ENCODE measurements at regions not wholly inside any gene's neighbourhood (a gene's known extent, or its start where the extent isn't known, plus 50 kb on each side); places are given as distances from the start of the nearest gene placed in this dataset.

- Histone ChIP-seq H3K9me3 (replicated peaks; ENCODE audit: low read length) (no peaks in the 10 kb centered on the region), H3K4me3 (ENCODE audit: low read length) (no peak overlapping the region)
These were observed 432.0 kb downstream of the CCDC85A start for GRCh38 chr2:56615760-56616159.

GRCh38 chr2:56624181-56624580, 440.4 kb downstream of the CCDC85A start:
- no peak overlapping the region for H3K4me2 ChIP-seq (ENCODE audit: low read length)
- no peaks in the 10 kb centered on the region for H3K9me3 ChIP-seq (replicated peaks; ENCODE audit: low read length)
- no peaks in the 10 kb centered on the region for H3K36me3 ChIP-seq (ENCODE audit: insufficient read depth, low read length)
- no peak overlapping the region for H3K9ac ChIP-seq (ENCODE audit: low read depth, low read length)
- H3K4me1 ChIP-seq (ENCODE audit: control insufficient read depth, insufficient read depth, low read length): no peaks in the 10 kb centered on the region
- no peaks in the 10 kb centered on the region for H3K27me3 ChIP-seq (ENCODE audit: control insufficient read depth, insufficient read depth, low read length)
- no peak overlapping the region for H3K4me3 ChIP-seq (ENCODE audit: low read length)

More at GRCh38 chr2:56615760-56616159, 432.0 kb downstream of the CCDC85A start:
- Histone ChIP-seq H3K4me2 (ENCODE audit: low read length) (no peak overlapping the region), H3K4me1 (ENCODE audit: control insufficient read depth, insufficient read depth, low read length) (peaks cover 10% of the 10 kb centered on the region), H3K36me3 (ENCODE audit: insufficient read depth, low read length) (no peaks in the 10 kb centered on the region), H3K9ac (ENCODE audit: low read depth, low read length) (no peak overlapping the region), H3K27me3 (ENCODE audit: control insufficient read depth, insufficient read depth, low read length) (no peaks in the 10 kb centered on the region)

- no peak overlapping the region for H3K4me3 ChIP-seq (ENCODE audit: low read length)
- no peak overlapping the region for H3K9ac ChIP-seq (ENCODE audit: low read depth, low read length)
- H3K9me3 ChIP-seq (replicated peaks; ENCODE audit: low read length): no peaks in the 10 kb centered on the region
- no peaks in the 10 kb centered on the region for H3K4me1 ChIP-seq (ENCODE audit: control insufficient read depth, insufficient read depth, low read length)
- H3K27me3 ChIP-seq (ENCODE audit: control insufficient read depth, insufficient read depth, low read length): no peaks in the 10 kb centered on the region
- no peaks in the 10 kb centered on the region for H3K36me3 ChIP-seq (ENCODE audit: insufficient read depth, low read length)
- H3K4me2 ChIP-seq (ENCODE audit: low read length): no peak overlapping the region
These were observed 443.1 kb downstream of the CCDC85A start for GRCh38 chr2:56626927-56627326.

GRCh38 chr2:56630286-56630685, 446.5 kb downstream of the CCDC85A start:
- no peak overlapping the region for H3K4me2 ChIP-seq (ENCODE audit: low read length)
- no peaks in the 10 kb centered on the region for H3K27me3 ChIP-seq (ENCODE audit: control insufficient read depth, insufficient read depth, low read length)
- no peaks in the 10 kb centered on the region for H3K4me1 ChIP-seq (ENCODE audit: control insufficient read depth, insufficient read depth, low read length)
- H3K9me3 ChIP-seq (replicated peaks; ENCODE audit: low read length): no peaks in the 10 kb centered on the region
- no peak overlapping the region for H3K9ac ChIP-seq (ENCODE audit: low read depth, low read length)
- no peak overlapping the region for H3K4me3 ChIP-seq (ENCODE audit: low read length)
- H3K36me3 ChIP-seq (ENCODE audit: insufficient read depth, low read length): no peaks in the 10 kb centered on the region

GRCh38 chr2:56647997-56648396, 464.2 kb downstream of the CCDC85A start:
- Histone ChIP-seq H3K27me3 (ENCODE audit: control insufficient read depth, insufficient read depth, low read length) (no peaks in the 10 kb centered on the region), H3K9me3 (replicated peaks; ENCODE audit: low read length) (no peaks in the 10 kb centered on the region), H3K36me3 (ENCODE audit: insufficient read depth, low read length) (no peaks in the 10 kb centered on the region), H3K9ac (ENCODE audit: low read depth, low read length) (no peak overlapping the region), H3K4me2 (ENCODE audit: low read length) (no peak overlapping the region), H3K4me3 (ENCODE audit: low read length) (no peak overlapping the region), H3K4me1 (ENCODE audit: control insufficient read depth, insufficient read depth, low read length) (no peaks in the 10 kb centered on the region)

- Histone ChIP-seq H3K4me2 (ENCODE audit: low read length) (no peak overlapping the region), H3K27me3 (ENCODE audit: control insufficient read depth, insufficient read depth, low read length) (no peaks in the 10 kb centered on the region), H3K36me3 (ENCODE audit: insufficient read depth, low read length) (no peaks in the 10 kb centered on the region), H3K4me3 (ENCODE audit: low read length) (no peak overlapping the region), H3K4me1 (ENCODE audit: control insufficient read depth, insufficient read depth, low read length) (no peaks in the 10 kb centered on the region), H3K9ac (ENCODE audit: low read depth, low read length) (no peak overlapping the region), H3K9me3 (replicated peaks; ENCODE audit: low read length) (no peaks in the 10 kb centered on the region)
These were observed 465.0 kb downstream of the CCDC85A start for GRCh38 chr2:56648802-56649201.

- Histone ChIP-seq H3K4me2 (ENCODE audit: low read length) (no peak overlapping the region), H3K9me3 (replicated peaks; ENCODE audit: low read length) (no peaks in the 10 kb centered on the region), H3K36me3 (ENCODE audit: insufficient read depth, low read length) (no peaks in the 10 kb centered on the region), H3K4me1 (ENCODE audit: control insufficient read depth, insufficient read depth, low read length) (no peaks in the 10 kb centered on the region), H3K4me3 (ENCODE audit: low read length) (no peak overlapping the region), H3K27me3 (ENCODE audit: control insufficient read depth, insufficient read depth, low read length) (no peaks in the 10 kb centered on the region), H3K9ac (ENCODE audit: low read depth, low read length) (no peak overlapping the region)
These were observed 471.1 kb downstream of the CCDC85A start for GRCh38 chr2:56654936-56655335.

- no peak overlapping the region for H3K4me3 ChIP-seq (ENCODE audit: low read length)
- no peak overlapping the region for H3K4me2 ChIP-seq (ENCODE audit: low read length)
- no peaks in the 10 kb centered on the region for H3K4me1 ChIP-seq (ENCODE audit: control insufficient read depth, insufficient read depth, low read length)
- no peaks in the 10 kb centered on the region for H3K27me3 ChIP-seq (ENCODE audit: control insufficient read depth, insufficient read depth, low read length)
- no peak overlapping the region for H3K9ac ChIP-seq (ENCODE audit: low read depth, low read length)
- H3K36me3 ChIP-seq (ENCODE audit: insufficient read depth, low read length): no peaks in the 10 kb centered on the region
- no peaks in the 10 kb centered on the region for H3K9me3 ChIP-seq (replicated peaks; ENCODE audit: low read length)
These were observed 473.0 kb downstream of the CCDC85A start for GRCh38 chr2:56656826-56657225.

GRCh38 chr2:56666777-56667176, 483.0 kb downstream of the CCDC85A start:
- no peaks in the 10 kb centered on the region for H3K9me3 ChIP-seq (replicated peaks; ENCODE audit: low read length)

GRCh38 chr2:56671973-56672569, 488.3 kb downstream of the CCDC85A start:
- H3K9me3 ChIP-seq (replicated peaks; ENCODE audit: low read length): peaks cover 15% of the 10 kb centered on the region

More at GRCh38 chr2:56666777-56667176, 483.0 kb downstream of the CCDC85A start:
- Histone ChIP-seq H3K4me1 (ENCODE audit: control insufficient read depth, insufficient read depth, low read length) (peaks cover 5% of the 10 kb centered on the region), H3K36me3 (ENCODE audit: insufficient read depth, low read length) (no peaks in the 10 kb centered on the region), H3K4me3 (ENCODE audit: low read length) (no peak overlapping the region), H3K4me2 (ENCODE audit: low read length) (no peak overlapping the region), H3K9ac (ENCODE audit: low read depth, low read length) (no peak overlapping the region), H3K27me3 (ENCODE audit: control insufficient read depth, insufficient read depth, low read length) (no peaks in the 10 kb centered on the region)

GRCh38 chr2:56674084-56674483, 490.3 kb downstream of the CCDC85A start:
- Histone ChIP-seq H3K4me2 (ENCODE audit: low read length) (no peak overlapping the region), H3K36me3 (ENCODE audit: insufficient read depth, low read length) (no peaks in the 10 kb centered on the region), H3K9me3 (replicated peaks; ENCODE audit: low read length) (peaks cover 15% of the 10 kb centered on the region), H3K4me3 (ENCODE audit: low read length) (no peak overlapping the region), H3K27me3 (ENCODE audit: control insufficient read depth, insufficient read depth, low read length) (no peaks in the 10 kb centered on the region), H3K9ac (ENCODE audit: low read depth, low read length) (no peak overlapping the region), H3K4me1 (ENCODE audit: control insufficient read depth, insufficient read depth, low read length) (no peaks in the 10 kb centered on the region)

More at GRCh38 chr2:56671973-56672569, 488.3 kb downstream of the CCDC85A start:
- no peak overlapping the region for H3K9ac ChIP-seq (ENCODE audit: low read depth, low read length)
- no peaks in the 10 kb centered on the region for H3K36me3 ChIP-seq (ENCODE audit: insufficient read depth, low read length)
- H3K4me3 ChIP-seq (ENCODE audit: low read length): no peak overlapping the region
- H3K27me3 ChIP-seq (ENCODE audit: control insufficient read depth, insufficient read depth, low read length): no peaks in the 10 kb centered on the region
- no peak overlapping the region for H3K4me2 ChIP-seq (ENCODE audit: low read length)
- no peaks in the 10 kb centered on the region for H3K4me1 ChIP-seq (ENCODE audit: control insufficient read depth, insufficient read depth, low read length)

- Histone ChIP-seq H3K27me3 (ENCODE audit: control insufficient read depth, insufficient read depth, low read length) (no peaks in the 10 kb centered on the region), H3K36me3 (ENCODE audit: insufficient read depth, low read length) (no peaks in the 10 kb centered on the region), H3K9ac (ENCODE audit: low read depth, low read length) (no peak overlapping the region), H3K4me3 (ENCODE audit: low read length) (no peak overlapping the region), H3K9me3 (replicated peaks; ENCODE audit: low read length) (peaks cover 15% of the 10 kb centered on the region), H3K4me2 (ENCODE audit: low read length) (no peak overlapping the region), H3K4me1 (ENCODE audit: control insufficient read depth, insufficient read depth, low read length) (peaks cover 21% of the 10 kb centered on the region)
These were observed 493.2 kb downstream of the CCDC85A start for GRCh38 chr2:56676966-56677365.
